H7 (cell line): ENCODE measurements at regions not wholly inside any gene's neighbourhood (a gene's known extent, or its start where the extent isn't known, plus 50 kb on each side); places are given as distances from the start of the nearest gene placed in this dataset.
"Not testable (repeated sequence)": the region's sequence is repeated elsewhere in the genome, so short reads cannot be mapped to it uniquely, and the experiment has no call there.

Experiments
- DNase-seq: peaks from one replicate; pipeline ENCODE4 v3.0.0; 2012
- H3K27me3 ChIP-seq: 2 replicates; pipeline ENCODE4 v1.6.0; 2011; ENCODE audit warnings: mild to moderate bottlenecking, low read length; ENCODE audit not compliant: control insufficient read depth, insufficient read depth
- H3K36me3 ChIP-seq: replicated peaks from 2 replicates; pipeline ENCODE4 v1.5.1; 2011; ENCODE audit warnings: low read length; ENCODE audit not compliant: control insufficient read depth, insufficient read depth
- H3K4me3 ChIP-seq: 2 replicates; pipeline ENCODE4 v1.5.1; 2011; ENCODE audit warnings: low read depth, mild to moderate bottlenecking, control low read depth, low read length, moderate library complexity; ENCODE audit not compliant: insufficient read depth

- peak overlapping the region; percentile 38 for H3K4me3 ChIP-seq
- not testable (repeated sequence) for H3K27me3 ChIP-seq, DNase-seq, H3K36me3 ChIP-seq
Measured at GRCh38 chr9:97214556-97214955, 92.9 kb upstream of the CCDC180 start.

GRCh38 chr9:97199683-97200082, 107.8 kb upstream of the CCDC180 start:
- not testable (repeated sequence) for DNase-seq, H3K27me3 ChIP-seq, H3K4me3 ChIP-seq
- H3K36me3 ChIP-seq: peaks cover 20% of the 10 kb centered on the region

- H3K4me3 ChIP-seq, H3K27me3 ChIP-seq, H3K36me3 ChIP-seq, DNase-seq: not testable (repeated sequence)
Measured at GRCh38 chr9:97193767-97194166, 113.7 kb upstream of the CCDC180 start.

GRCh38 chr9:97188545-97188944, 118.9 kb upstream of the CCDC180 start:
- no peak for DNase-seq
- H3K4me3 ChIP-seq: no peak overlapping the region
- H3K36me3 ChIP-seq: peaks cover 23% of the 10 kb centered on the region
- H3K27me3 ChIP-seq: no peaks in the 10 kb centered on the region

- not testable (repeated sequence) for DNase-seq, H3K27me3 ChIP-seq, H3K4me3 ChIP-seq
- H3K36me3 ChIP-seq: peaks cover 23% of the 10 kb centered on the region
Measured at GRCh38 chr9:97187706-97188105, 119.8 kb upstream of the CCDC180 start.

- H3K27me3 ChIP-seq: no peaks in the 10 kb centered on the region
- no peak for DNase-seq
- no peak overlapping the region for H3K4me3 ChIP-seq
- H3K36me3 ChIP-seq: peaks cover 23% of the 10 kb centered on the region
Measured at GRCh38 chr9:97186493-97186892, 121.0 kb upstream of the CCDC180 start.

GRCh38 chr9:97182532-97182931, 124.9 kb upstream of the CCDC180 start:
- H3K36me3 ChIP-seq: peaks cover 24% of the 10 kb centered on the region
- DNase-seq, H3K4me3 ChIP-seq, H3K27me3 ChIP-seq: not testable (repeated sequence)

- Histone ChIP-seq H3K27me3 (no peaks in the 10 kb centered on the region), H3K4me3 (no peak overlapping the region), H3K36me3 (peaks cover 14% of the 10 kb centered on the region)
- DNase-seq: no peak
Measured at GRCh38 chr9:97179616-97180015, 127.8 kb upstream of the CCDC180 start.

- Histone ChIP-seq H3K4me3 (no peak overlapping the region), H3K36me3 (peaks cover 12% of the 10 kb centered on the region), H3K27me3 (no peaks in the 10 kb centered on the region)
- DNase-seq: no peak
Measured at GRCh38 chr9:97176206-97176605, 131.3 kb upstream of the CCDC180 start.

GRCh38 chr9:97168174-97168573, 129.2 kb upstream of the CTSV start:
- not testable (repeated sequence) for DNase-seq, H3K36me3 ChIP-seq, H3K4me3 ChIP-seq, H3K27me3 ChIP-seq

- not testable (repeated sequence) for DNase-seq, H3K27me3 ChIP-seq, H3K36me3 ChIP-seq, H3K4me3 ChIP-seq
Measured at GRCh38 chr9:97166496-97167138, 127.7 kb upstream of the CTSV start.

GRCh38 chr9:97160255-97160654, 121.3 kb upstream of the CTSV start:
- DNase-seq: no peak
- Histone ChIP-seq H3K27me3 (no peaks in the 10 kb centered on the region), H3K36me3 (peaks cover 24% of the 10 kb centered on the region), H3K4me3 (no peak overlapping the region)

GRCh38 chr9:97158722-97159121, 119.8 kb upstream of the CTSV start:
- DNase-seq, H3K27me3 ChIP-seq, H3K4me3 ChIP-seq: not testable (repeated sequence)
- peaks cover 31% of the 10 kb centered on the region for H3K36me3 ChIP-seq

GRCh38 chr9:97155441-97155840, 116.5 kb upstream of the CTSV start:
- not testable (repeated sequence) for H3K27me3 ChIP-seq, H3K4me3 ChIP-seq, DNase-seq
- peaks cover 47% of the 10 kb centered on the region for H3K36me3 ChIP-seq

- Histone ChIP-seq H3K36me3 (peaks cover 44% of the 10 kb centered on the region), H3K27me3 (no peaks in the 10 kb centered on the region), H3K4me3 (no peak overlapping the region)
- DNase-seq: no peak
Measured at GRCh38 chr9:97153967-97154366, 115.0 kb upstream of the CTSV start.

- DNase-seq, H3K27me3 ChIP-seq, H3K4me3 ChIP-seq: not testable (repeated sequence)
- peaks cover 42% of the 10 kb centered on the region for H3K36me3 ChIP-seq
Measured at GRCh38 chr9:97153160-97153559, 114.2 kb upstream of the CTSV start.
